ENCODE measurements at regions not wholly inside any gene's neighbourhood (a gene's known extent, or its start where the extent isn't known, plus 50 kb on each side); places are given as distances from the start of the nearest gene placed in this dataset.

DNA sequence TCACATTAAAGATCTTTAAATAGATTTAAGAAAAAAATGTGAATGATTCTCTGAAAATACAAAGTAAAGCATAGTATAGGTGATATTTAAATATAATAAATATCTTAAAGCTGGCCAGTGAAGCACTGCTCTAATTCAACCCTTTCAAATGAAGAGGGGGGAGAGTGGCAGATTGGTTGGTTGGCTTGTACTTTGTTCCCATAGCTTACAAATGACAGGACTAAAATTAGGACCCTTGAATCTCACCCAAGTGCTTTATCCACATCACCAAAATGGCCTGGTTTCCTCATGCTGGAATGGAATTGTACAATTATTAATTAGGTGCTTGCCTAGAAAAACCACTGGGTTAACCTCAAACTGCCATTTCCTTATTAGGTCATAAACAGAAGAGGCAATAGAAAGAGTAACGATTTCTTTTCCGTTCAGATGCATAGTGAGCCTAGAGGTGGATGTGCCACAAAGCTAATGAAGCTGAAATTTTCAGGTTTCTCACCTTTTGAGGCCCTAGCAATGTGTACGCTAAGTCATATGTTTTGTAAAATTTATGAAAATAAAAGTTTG is 354.5 kb upstream of the CDH6 start:
- TF ChIP-seq, protein P1, sequence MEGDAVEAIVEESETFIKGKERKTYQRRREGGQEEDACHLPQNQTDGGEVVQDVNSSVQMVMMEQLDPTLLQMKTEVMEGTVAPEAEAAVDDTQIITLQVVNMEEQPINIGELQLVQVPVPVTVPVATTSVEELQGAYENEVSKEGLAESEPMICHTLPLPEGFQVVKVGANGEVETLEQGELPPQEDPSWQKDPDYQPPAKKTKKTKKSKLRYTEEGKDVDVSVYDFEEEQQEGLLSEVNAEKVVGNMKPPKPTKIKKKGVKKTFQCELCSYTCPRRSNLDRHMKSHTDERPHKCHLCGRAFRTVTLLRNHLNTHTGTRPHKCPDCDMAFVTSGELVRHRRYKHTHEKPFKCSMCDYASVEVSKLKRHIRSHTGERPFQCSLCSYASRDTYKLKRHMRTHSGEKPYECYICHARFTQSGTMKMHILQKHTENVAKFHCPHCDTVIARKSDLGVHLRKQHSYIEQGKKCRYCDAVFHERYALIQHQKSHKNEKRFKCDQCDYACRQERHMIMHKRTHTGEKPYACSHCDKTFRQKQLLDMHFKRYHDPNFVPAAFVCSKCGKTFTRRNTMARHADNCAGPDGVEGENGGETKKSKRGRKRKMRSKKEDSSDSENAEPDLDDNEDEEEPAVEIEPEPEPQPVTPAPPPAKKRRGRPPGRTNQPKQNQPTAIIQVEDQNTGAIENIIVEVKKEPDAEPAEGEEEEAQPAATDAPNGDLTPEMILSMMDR (IDR thresholded peaks at IDR 0.05; ENCODE audit: low read length, missing control alignments) = no peak
- no peak overlapping the region for H3K4me3 ChIP-seq (replicated peaks; ENCODE audit: low read depth, low read length)
- no peak for DNase-seq (ENCODE audit: low read depth)

DNA sequence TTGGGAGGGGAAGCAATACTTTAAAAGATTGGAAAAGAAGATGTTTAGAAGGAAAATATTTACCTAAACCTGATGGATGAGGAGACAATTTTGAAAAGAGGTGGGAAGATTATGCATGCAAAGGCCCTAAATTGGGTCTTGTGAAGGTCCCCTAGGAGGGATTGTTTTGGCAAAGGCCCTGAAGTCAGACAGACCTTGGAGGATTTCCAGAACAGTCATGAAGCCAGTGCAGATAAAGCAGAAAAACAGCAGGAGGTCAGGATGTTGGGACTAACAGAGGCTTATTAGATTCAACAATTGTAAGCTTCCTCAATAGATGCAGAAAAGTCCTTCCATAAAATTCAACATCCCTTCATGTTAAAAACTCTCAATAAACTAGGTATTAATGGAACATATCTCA is 361.0 kb upstream of the CDH6 start:
- TF ChIP-seq, protein P1 (IDR thresholded peaks at IDR 0.05; ENCODE audit: low read length, missing control alignments) = no peak
- no peak overlapping the region for H3K4me3 ChIP-seq (replicated peaks; ENCODE audit: low read depth, low read length)
- peak; percentile 3 for DNase-seq (ENCODE audit: low read depth)

DNA sequence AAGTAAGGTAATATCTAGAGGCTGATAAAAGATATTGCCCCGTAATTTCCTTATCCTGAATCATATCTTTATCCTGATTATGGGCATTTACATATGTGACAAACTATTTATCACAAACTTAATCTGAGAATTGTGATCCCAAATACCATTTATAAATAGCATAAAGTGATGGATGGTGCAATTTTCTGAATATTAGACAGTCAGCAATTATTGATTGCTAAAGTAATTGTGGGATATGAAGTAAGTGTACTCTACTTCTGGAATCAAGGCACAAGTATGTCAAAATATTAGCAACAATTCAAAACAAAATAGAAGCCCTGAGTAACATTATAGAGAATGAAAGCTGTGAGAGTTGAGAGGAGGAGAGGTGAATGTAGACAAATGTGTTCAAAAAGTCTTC is 361.9 kb upstream of the CDH6 start:
- DNase-seq (ENCODE audit: low read depth) = no peak
- H3K4me3 ChIP-seq (replicated peaks; ENCODE audit: low read depth, low read length) = no peak overlapping the region
- TF ChIP-seq, protein P1 (IDR thresholded peaks at IDR 0.05; ENCODE audit: low read length, missing control alignments) = no peak

DNA sequence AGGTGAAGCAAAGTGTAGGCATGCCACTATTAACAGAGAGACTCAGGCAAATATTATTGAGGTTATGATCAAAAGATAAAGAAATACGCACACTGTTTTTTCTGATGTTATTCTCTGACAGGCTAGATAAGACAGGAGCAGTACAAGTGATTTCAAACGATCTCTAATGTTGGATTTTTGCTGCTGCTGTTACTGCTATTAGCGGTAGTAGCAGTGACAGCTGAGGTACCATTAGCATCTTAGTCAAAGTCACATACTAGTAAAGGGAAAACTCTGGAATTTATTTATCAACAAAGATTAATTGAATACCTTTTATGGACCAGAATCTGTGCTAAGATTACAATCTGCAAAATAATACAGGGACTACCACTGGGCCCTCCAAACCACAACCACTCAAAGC is 362.4 kb upstream of the CDH6 start:
- no peak for DNase-seq (ENCODE audit: low read depth)
- TF ChIP-seq, protein P1 (IDR thresholded peaks at IDR 0.05; ENCODE audit: low read length, missing control alignments) = no peak
- H3K4me3 ChIP-seq (replicated peaks; ENCODE audit: low read depth, low read length) = no peak overlapping the region

DNA sequence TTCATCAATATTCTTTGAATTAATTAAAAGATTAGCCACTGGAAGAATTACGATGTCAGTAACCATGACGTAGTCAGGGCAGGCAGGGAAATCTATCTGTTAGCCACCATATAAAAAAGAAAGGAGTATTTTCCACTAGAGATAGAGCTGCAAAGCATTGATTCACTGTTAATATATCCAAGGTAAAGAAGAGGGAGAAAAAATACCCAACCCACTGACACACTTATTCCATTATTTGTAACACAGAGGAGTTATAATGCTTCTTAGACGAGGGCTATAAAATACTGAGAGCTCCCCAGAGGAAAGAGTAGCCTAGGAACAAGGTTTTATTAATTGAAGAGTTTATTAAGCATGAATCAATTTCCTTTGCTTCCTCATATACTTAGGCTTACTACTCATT is 382.2 kb upstream of the CDH6 start:
- no peak for DNase-seq (ENCODE audit: low read depth)
- no peak overlapping the region for H3K4me3 ChIP-seq (replicated peaks; ENCODE audit: low read depth, low read length)
- TF ChIP-seq, protein P1 (IDR thresholded peaks at IDR 0.05; ENCODE audit: low read length, missing control alignments) = no peak

DNA sequence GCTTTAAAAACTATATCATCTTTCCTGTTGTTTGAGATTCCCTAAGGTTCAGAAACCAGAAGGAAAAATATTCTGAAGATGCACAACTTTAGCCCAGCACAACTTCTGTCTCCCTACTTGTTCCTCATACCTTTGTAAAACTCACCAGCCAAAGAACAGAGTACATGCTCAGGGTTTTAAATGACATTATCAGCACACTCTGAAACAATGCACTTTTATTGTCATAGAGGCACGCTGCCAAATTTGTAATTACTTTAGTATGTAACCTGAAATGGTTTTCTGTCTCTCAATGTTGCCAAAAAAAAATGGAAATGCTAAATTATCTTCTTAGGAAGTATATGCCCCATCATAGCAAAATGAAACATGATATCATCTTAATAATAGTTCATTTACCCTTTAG is 383.6 kb upstream of the CDH6 start:
- no peak for DNase-seq (ENCODE audit: low read depth)
- H3K4me3 ChIP-seq (replicated peaks; ENCODE audit: low read depth, low read length) = no peak overlapping the region
- TF ChIP-seq, protein P1 (IDR thresholded peaks at IDR 0.05; ENCODE audit: low read length, missing control alignments) = no peak

DNA sequence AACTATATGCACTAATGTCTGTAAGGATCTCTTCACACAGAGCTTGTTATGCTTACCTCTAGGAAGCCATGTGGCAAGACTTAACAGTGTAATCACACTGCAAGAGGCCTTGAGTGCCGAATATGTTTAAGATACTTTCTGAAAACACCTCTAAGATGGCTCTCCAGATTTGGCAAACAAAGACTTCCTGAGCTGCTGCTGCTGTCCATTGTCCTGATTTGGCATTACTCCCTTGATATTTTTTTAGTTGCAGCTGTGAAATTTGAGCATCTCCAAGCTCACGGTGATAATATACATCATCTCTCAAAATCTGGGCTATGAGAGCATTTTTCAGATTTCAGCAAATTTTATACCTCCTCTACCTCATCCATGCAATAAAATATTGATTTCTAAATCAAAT is 384.5 kb upstream of the CDH6 start:
- peak; percentile 21 for DNase-seq (ENCODE audit: low read depth)
- no peak overlapping the region for H3K4me3 ChIP-seq (replicated peaks; ENCODE audit: low read depth, low read length)
- TF ChIP-seq, protein P1 (IDR thresholded peaks at IDR 0.05; ENCODE audit: low read length, missing control alignments) = no peak

Data from fibroblast of pulmonary artery (primary cell).